PC-9 (cell line): ENCODE measurements at regions not wholly inside any gene's neighbourhood (a gene's known extent, or its start where the extent isn't known, plus 50 kb on each side); places are given as distances from the start of the nearest gene placed in this dataset.

Source experiments
- BruUV-seq: library from RNA; stranded (reverse); fragments of 400-500 nt; replicated peaks from 2 replicates; lab custom pipeline; 2021; lab: Mats Ljungman, UMichigan
- CTCF ChIA-PET: fragments of 300-600 bp; sonication (Branson Sonifier 250); formaldehyde crosslinking; loops from one replicate; lab custom pipeline; 2022; ENCODE audit warnings: antibody characterized with exemption; lab: Charles Lee
- POLR2A ChIA-PET: fragments of 300-600 bp; sonication (Branson Sonifier 250); formaldehyde crosslinking; loops from one replicate; lab custom pipeline; 2022; ENCODE audit warnings: antibody characterized with exemption; ENCODE audit not compliant: unreplicated experiment; lab: Charles Lee
- DNase-seq, 2 experiments: peaks; one replicate each; pipeline versions ENCODE4 v3.0.0 to v3.0.0-alpha.2; 2015 to 2022; ENCODE audit warnings: mixed read lengths in 1 of 2
- H2AFZ ChIP-seq: fragments of 200-600 bp; sonication (generic); 2 replicates; pipeline ENCODE4 v1.8.1; 2017; ENCODE audit warnings: antibody characterized with exemption
- H3F3A ChIP-seq: fragments of 200-600 bp; sonication (generic); 2 replicates; pipeline ENCODE4 v1.8.1; 2017; ENCODE audit warnings: antibody characterized with exemption, mild to moderate bottlenecking, low read depth; ENCODE audit not compliant: insufficient read depth
- H3K27ac ChIP-seq: fragments of 200-600 bp; sonication (generic); 2 replicates; pipeline ENCODE4 v1.6.1; 2016; ENCODE audit warnings: mixed run types
- H3K27me3 ChIP-seq: fragments of 200-600 bp; sonication (generic); 2 replicates; pipeline ENCODE4 v1.6.1; 2016; ENCODE audit warnings: low read depth, mixed run types; ENCODE audit not compliant: insufficient read depth
- H3K36me3 ChIP-seq: fragments of 200-600 bp; sonication (generic); 2 replicates; pipeline ENCODE4 v1.6.1; 2016; ENCODE audit warnings: low read depth, mixed run types
- H3K4me1 ChIP-seq: fragments of 200-600 bp; sonication (generic); replicated peaks from 2 replicates; pipeline ENCODE4 v1.6.1; 2016; ENCODE audit warnings: mixed run types; ENCODE audit not compliant: insufficient read depth
- H3K4me2 ChIP-seq: fragments of 200-600 bp; sonication (generic); 2 replicates; pipeline ENCODE4 v1.6.1; 2017; ENCODE audit warnings: mixed run types
- H3K4me3 ChIP-seq: fragments of 200-600 bp; sonication (generic); 2 replicates; pipeline ENCODE4 v1.6.1; 2016; ENCODE audit warnings: mixed run types
- H3K79me2 ChIP-seq: fragments of 200-600 bp; sonication (generic); 2 replicates; pipeline ENCODE4 v1.6.1; 2017; ENCODE audit warnings: low read depth, mixed run types
- H3K9me2 ChIP-seq: fragments of 200-600 bp; sonication (generic); 2 replicates; pipeline ENCODE4 v1.8.1; 2017; ENCODE audit warnings: mild to moderate bottlenecking; ENCODE audit not compliant: insufficient read depth
- H3K9me3 ChIP-seq: fragments of 200-600 bp; sonication (generic); 2 replicates; pipeline ENCODE4 v1.8.1; 2016; ENCODE audit warnings: low read depth; ENCODE audit not compliant: insufficient read depth
- H4K20me1 ChIP-seq: fragments of 200-600 bp; sonication (generic); 2 replicates; pipeline ENCODE4 v1.8.1; 2017; ENCODE audit not compliant: insufficient read depth
- CTCF ChIP-seq: fragments of 200-600 bp; sonication (generic); conservative IDR thresholded peaks from 2 replicates; pipeline ENCODE4 v1.6.1; 2017; ENCODE audit warnings: mixed run types, antibody characterized with exemption, mild to moderate bottlenecking, moderate library complexity
- EZH2 ChIP-seq: fragments of 200-600 bp; sonication (generic); IDR thresholded peaks from 2 replicates; pipeline ENCODE4 v1.8.0; 2017; ENCODE audit warnings: antibody characterized with exemption, low read depth
- intact Hi-C: fragments of 100-400 bp; cut with micrococcal nuclease; formaldehyde crosslinking; loops from one replicate; pipeline ENCODE4 v1.10.0; 2022; ENCODE audit not compliant: unreplicated experiment

GRCh38 chr11:34775417-34775888 lies 140.7 kb downstream of the APIP start:
- no peaks in the 10 kb centered on the region for H3K9me2 ChIP-seq
- ChIA-PET POLR2A (no interaction called here), CTCF (no interaction called here)
- peak overlapping the region; percentile 3; the same call in 1 of the 2 replicates for H2AFZ ChIP-seq
- no peaks in the 10 kb centered on the region for H3K27me3 ChIP-seq
- H3K4me1 ChIP-seq = peaks cover 11% of the 10 kb centered on the region
- intact Hi-C loops = no loop called here
- H3K9me3 ChIP-seq = 0 out of 2 replicates have a peak, but pooled peaks cover 5% of the 10 kb centered on the region
- H3K27ac ChIP-seq = no peak overlapping the region
- no peaks in the 10 kb centered on the region for H3K36me3 ChIP-seq
- no peaks in the 10 kb centered on the region for H3F3A ChIP-seq
- H4K20me1 ChIP-seq = no peaks in the 10 kb centered on the region
- H3K4me2 ChIP-seq = no peak overlapping the region
- no peak for DNase-seq
- H3K79me2 ChIP-seq = no peaks in the 10 kb centered on the region
- no TSS peak for BruUV-seq
- TF ChIP-seq EZH2 (no peak), CTCF (no peak)
- H3K4me3 ChIP-seq = no peak overlapping the region

DNA sequence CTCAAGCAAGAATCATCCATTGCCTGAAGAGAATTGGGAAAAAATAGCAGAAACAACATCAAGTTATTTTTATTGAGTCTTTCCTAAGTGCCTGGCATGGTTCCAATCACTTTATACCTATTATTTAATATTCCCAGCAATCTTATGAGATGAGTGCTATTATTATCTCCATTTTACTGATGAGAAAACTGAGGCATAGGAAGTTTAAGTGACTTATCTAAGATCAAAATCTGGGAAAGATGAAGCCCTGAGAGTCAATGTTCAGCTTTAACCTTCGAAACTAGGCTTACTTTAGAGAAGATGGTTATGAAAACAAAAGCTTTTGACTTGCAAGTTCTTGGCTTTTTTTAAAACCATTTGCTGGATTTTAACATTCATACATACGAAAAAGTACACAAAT lies 141.6 kb downstream of the APIP start:
- intact Hi-C loops = no loop called here
- H3K79me2 ChIP-seq = no peaks in the 10 kb centered on the region
- H3K9me2 ChIP-seq = no peaks in the 10 kb centered on the region
- no peak for DNase-seq
- H3K27me3 ChIP-seq = no peaks in the 10 kb centered on the region
- no TSS peak for BruUV-seq
- H3K4me1 ChIP-seq = peaks cover 11% of the 10 kb centered on the region
- TF ChIP-seq EZH2 (no peak), CTCF (no peak)
- no peak overlapping the region for H3K4me2 ChIP-seq
- H2AFZ ChIP-seq = no peak overlapping the region
- ChIA-PET CTCF (no interaction called here), POLR2A (interaction anchor here (0.6 kb wide), 1 partner anchor 110 kb away, joined by 3 read pairs; no protein-coding TSS in a partner anchor)
- H3K4me3 ChIP-seq = no peak overlapping the region
- H3K9me3 ChIP-seq = 0 out of 2 replicates have a peak, but pooled peaks cover 5% of the 10 kb centered on the region
- H3K27ac ChIP-seq = no peak overlapping the region
- no peaks in the 10 kb centered on the region for H3F3A ChIP-seq
- no peaks in the 10 kb centered on the region for H3K36me3 ChIP-seq
- no peaks in the 10 kb centered on the region for H4K20me1 ChIP-seq

- peak in 1 of 2 experiments; percentile 68 for DNase-seq
- H3F3A ChIP-seq = no peaks in the 10 kb centered on the region
- no peaks in the 10 kb centered on the region for H3K36me3 ChIP-seq
- CTCF ChIA-PET = interaction anchor here (0.7 kb wide), 1 partner anchor 56 kb away, joined by 3 read pairs; no protein-coding TSS in a partner anchor
- H3K4me2 ChIP-seq = peak overlapping the region; percentile 5; the same call in 1 of the 2 replicates
- POLR2A ChIA-PET = interaction anchor here (0.7 kb wide), 2 partner anchors 269 to 1120 kb away, joined by 4 to 11 read pairs; no protein-coding TSS in a partner anchor
- no peaks in the 10 kb centered on the region for H3K27me3 ChIP-seq
- TF ChIP-seq EZH2 = no peak
- TF ChIP-seq CTCF = no peak
- intact Hi-C loops = no loop called here
- no peaks in the 10 kb centered on the region for H3K9me3 ChIP-seq
- H3K4me1 ChIP-seq = peaks cover 11% of the 10 kb centered on the region
- H3K79me2 ChIP-seq = no peaks in the 10 kb centered on the region
- H4K20me1 ChIP-seq = no peaks in the 10 kb centered on the region
- no peaks in the 10 kb centered on the region for H3K9me2 ChIP-seq
- H3K27ac ChIP-seq = no peak overlapping the region
- no peak overlapping the region for H2AFZ ChIP-seq
- BruUV-seq = no TSS peak
- H3K4me3 ChIP-seq = no peak overlapping the region
Observed at GRCh38 chr11:34773826-34774225, 142.4 kb downstream of the APIP start.
